ENCODE measurements at regions not wholly inside any gene's neighbourhood (a gene's known extent, or its start where the extent isn't known, plus 50 kb on each side); places are given as distances from the start of the nearest gene placed in this dataset.

GRCh38 chr13:78722700-78723099 lies 63.7 kb upstream of the OBI1 start:
- Histone ChIP-seq H3K36me3 (ENCODE audit: insufficient read depth in 1 of 2, low read depth in 1 of 2) (no peaks in the 10 kb centered on the region), H3K27me3 (ENCODE audit: insufficient read depth in 3 of 3, low read length in 2 of 3) (peaks cover 0 to 4% (median 0%) of the 10 kb centered on the region in 3 donors), H3K27ac (no peak overlapping the region), H3K4me1 (no peaks in the 10 kb centered on the region), H3K9me3 (no peaks in the 10 kb centered on the region), H3K4me3 (no peak overlapping the region)
- intact Hi-C loops (cut with DNase I) = no loop called here
- ATAC-seq (no peak), DNase-seq (no peak)
- no peak for TF ChIP-seq CTCF (IDR thresholded peaks at IDR 0.05)
- WGBS, 3 donors = 34 to 46% (median 36%) methylated on average over 3 of the region's 3 CpGs

DNA sequence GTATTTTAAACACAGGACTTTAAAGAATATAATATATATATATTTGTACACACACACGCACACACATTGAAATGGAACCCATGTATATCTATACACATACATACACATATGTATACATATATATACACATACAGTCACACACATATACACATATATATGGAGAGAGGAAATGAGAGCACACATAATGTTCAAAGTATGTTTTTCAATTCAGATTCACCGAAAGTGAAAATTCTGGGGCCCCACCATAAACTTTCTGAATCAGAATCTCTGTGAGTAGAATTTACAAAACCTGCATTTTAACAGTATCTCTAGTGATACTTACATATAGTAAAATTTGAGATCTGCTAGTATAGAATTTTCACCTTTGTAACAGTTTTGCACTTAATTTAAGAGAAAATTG lies 60.4 kb upstream of the OBI1 start:
- Histone ChIP-seq H3K27me3 (ENCODE audit: insufficient read depth in 3 of 3, low read length in 2 of 3) (peaks cover 0 to 4% (median 0%) of the 10 kb centered on the region in 3 donors), H3K4me1 (no peaks in the 10 kb centered on the region), H3K9me3 (no peaks in the 10 kb centered on the region), H3K27ac (no peak overlapping the region), H3K36me3 (ENCODE audit: insufficient read depth in 1 of 2, low read depth in 1 of 2) (no peaks in the 10 kb centered on the region), H3K4me3 (no peak overlapping the region)
- intact Hi-C loops (cut with DNase I) = no loop called here
- 93 to 97% (median 94%) methylated on average over 2 of the region's 2 CpGs for WGBS, 3 donors
- TF ChIP-seq CTCF (IDR thresholded peaks at IDR 0.05) = no peak
- no peak for DNase-seq
- no peak for ATAC-seq

- intact Hi-C loops (cut with DNase I) = no loop called here
- DNase-seq (no peak), ATAC-seq (no peak)
- Histone ChIP-seq H3K36me3 (ENCODE audit: insufficient read depth in 1 of 2, low read depth in 1 of 2) (no peaks in the 10 kb centered on the region), H3K4me1 (no peaks in the 10 kb centered on the region), H3K27me3 (ENCODE audit: insufficient read depth in 3 of 3, low read length in 2 of 3) (no peaks in the 10 kb centered on the region), H3K9me3 (no peaks in the 10 kb centered on the region), H3K27ac (no peak overlapping the region), H3K4me3 (no peak overlapping the region)
- no peak for TF ChIP-seq CTCF (IDR thresholded peaks at IDR 0.05)
- WGBS, 3 donors = 77 to 85% (median 85%) methylated on average over 1 of the region's 1 CpG
Measured at GRCh38 chr13:78714717-78715116, 55.8 kb upstream of the OBI1 start.

DNA sequence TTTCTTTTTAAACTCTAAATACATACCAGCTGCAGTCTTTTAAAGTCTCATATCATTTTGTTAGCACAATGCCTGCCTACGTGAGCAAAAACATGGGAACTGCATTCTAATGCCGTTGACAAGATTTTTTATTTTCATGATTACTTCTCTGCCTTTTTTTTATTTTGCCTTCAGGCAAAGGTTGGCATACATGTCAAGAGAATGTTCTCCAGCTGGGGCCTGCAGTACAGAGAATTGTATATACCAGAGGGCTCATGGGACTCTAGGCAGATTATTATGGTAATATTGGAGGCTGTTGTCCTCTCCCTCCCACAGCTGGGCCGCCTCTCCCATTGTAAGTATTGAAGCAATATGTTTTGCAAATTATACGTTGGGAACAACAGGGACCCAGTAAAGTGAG lies 53.9 kb upstream of the OBI1 start:
- ATAC-seq (no peak), DNase-seq (no peak)
- intact Hi-C loops (cut with DNase I) = no loop called here
- no peak overlapping the region for H3K27ac ChIP-seq
- 52 to 61% (median 59%) methylated on average over 4 of the region's 4 CpGs for WGBS, 3 donors
- H3K9me3 ChIP-seq = no peaks in the 10 kb centered on the region
- no peak for TF ChIP-seq CTCF (IDR thresholded peaks at IDR 0.05)
- no peak overlapping the region for H3K4me3 ChIP-seq
- H3K36me3 ChIP-seq (ENCODE audit: insufficient read depth in 1 of 2, low read depth in 1 of 2) = no peaks in the 10 kb centered on the region
- H3K27me3 ChIP-seq (ENCODE audit: insufficient read depth in 3 of 3, low read length in 2 of 3) = no peaks in the 10 kb centered on the region
- H3K4me1 ChIP-seq = no peaks in the 10 kb centered on the region

- WGBS, 3 donors = 97 to 100% (median 100%) methylated on average over 1 of the region's 1 CpG
- no peak for TF ChIP-seq CTCF (IDR thresholded peaks at IDR 0.05)
- Histone ChIP-seq H3K4me3 (no peak overlapping the region), H3K9me3 (no peaks in the 10 kb centered on the region), H3K27me3 (ENCODE audit: insufficient read depth in 3 of 3, low read length in 2 of 3) (no peaks in the 10 kb centered on the region), H3K27ac (no peak overlapping the region), H3K36me3 (ENCODE audit: insufficient read depth in 1 of 2, low read depth in 1 of 2) (no peaks in the 10 kb centered on the region), H3K4me1 (no peaks in the 10 kb centered on the region)
- intact Hi-C loops (cut with DNase I) = no loop called here
- ATAC-seq (no peak), DNase-seq (no peak)
Measured at GRCh38 chr13:78709028-78709427, 50.1 kb upstream of the OBI1 start.
